HL-60 (cell line): ENCODE measurements at regions not wholly inside any gene's neighbourhood (a gene's known extent, or its start where the extent isn't known, plus 50 kb on each side); places are given as distances from the start of the nearest gene placed in this dataset.

Experiments used
- DNase-seq, 2 experiments: peaks; one replicate each; pipeline ENCODE4 v3.0.0-alpha.2; 2010 to 2020; ENCODE audit warnings: low read depth in 1 of 2, low spot score in 1 of 2
- H3K27ac ChIP-seq: fragments of 250-450 bp; sonication (Bioruptor Pico); replicated peaks from 2 replicates; pipeline ENCODE4 v1.5.1; 2020; ENCODE audit warnings: mild to moderate bottlenecking, moderate library complexity
- H3K27me3 ChIP-seq: fragments of 250-450 bp; sonication (Bioruptor Pico); 2 replicates; pipeline ENCODE4 v1.5.1; 2021; ENCODE audit warnings: mild to moderate bottlenecking, moderate library complexity; ENCODE audit not compliant: insufficient read depth, poor library complexity, severe bottlenecking
- H3K4me3 ChIP-seq: replicated peaks from 2 replicates; pipeline ENCODE4 v1.5.1; 2011; ENCODE audit warnings: mild to moderate bottlenecking, control low read depth, low read length; ENCODE audit not compliant: insufficient read depth
- CTCF ChIP-seq: IDR thresholded peaks from one replicate; pipeline ENCODE4 v1.5.1; 2011; ENCODE audit warnings: low read length, control low read depth, inconsistent platforms; ENCODE audit not compliant: insufficient read depth
- GABPA ChIP-seq: IDR thresholded peaks from 2 replicates; pipeline ENCODE4 v1.6.1; 2012; ENCODE audit warnings: low read depth
- POLR2AphosphoS5 ChIP-seq: IDR thresholded peaks from 2 replicates; pipeline ENCODE4 v1.6.1; 2012; ENCODE audit warnings: low read depth
- REST ChIP-seq: IDR thresholded peaks from 2 replicates; pipeline ENCODE4 v1.6.1; 2012; ENCODE audit warnings: low read depth; ENCODE audit not compliant: insufficient replicate concordance
- SPI1 ChIP-seq: IDR thresholded peaks from 2 replicates; pipeline ENCODE4 v1.6.1; 2012; ENCODE audit warnings: low read depth, mild to moderate bottlenecking, borderline replicate concordance

- H3K4me3 ChIP-seq, result no peak overlapping the region
- peaks cover 6% of the 10 kb centered on the region for H3K27me3 ChIP-seq
- DNase-seq, result no peak
- no peak for TF ChIP-seq REST
- no peak for TF ChIP-seq CTCF
- no peak for TF ChIP-seq SPI1
- TF ChIP-seq POLR2AphosphoS5, result no peak
- TF ChIP-seq GABPA, result no peak
- no peak overlapping the region for H3K27ac ChIP-seq
Measured at GRCh38 chr6:16956361-16956760, 145.5 kb upstream of the STMND1 start.

GRCh38 chr6:16955899-16956298, 146.0 kb upstream of the STMND1 start:
- no peak for DNase-seq
- H3K27me3 ChIP-seq, result peaks cover 6% of the 10 kb centered on the region
- no peak overlapping the region for H3K4me3 ChIP-seq
- no peak for TF ChIP-seq POLR2AphosphoS5
- H3K27ac ChIP-seq, result no peak overlapping the region

GRCh38 chr6:16953905-16954304, 147.9 kb upstream of the STMND1 start:
- Histone ChIP-seq H3K4me3 (no peak overlapping the region), H3K27me3 (no peaks in the 10 kb centered on the region), H3K27ac (no peak overlapping the region)
- no peak for TF ChIP-seq POLR2AphosphoS5
- TF ChIP-seq CTCF, result no peak
- TF ChIP-seq REST, result no peak
- no peak for TF ChIP-seq GABPA
- no peak for TF ChIP-seq SPI1
- no peak for DNase-seq

- DNase-seq, result no peak
- Histone ChIP-seq H3K27ac (no peak overlapping the region), H3K27me3 (no peaks in the 10 kb centered on the region), H3K4me3 (no peak overlapping the region)
- TF ChIP-seq POLR2AphosphoS5 (no peak), SPI1 (no peak), GABPA (no peak), REST (no peak), CTCF (no peak)
Measured at GRCh38 chr6:16953446-16953845, 148.4 kb upstream of the STMND1 start.
